SIG-M5 treated with dmso at 0.1 percent for 504 hours (cell line): ENCODE measurements at regions not wholly inside any gene's neighbourhood (a gene's known extent, or its start where the extent isn't known, plus 50 kb on each side); places are given as distances from the start of the nearest gene placed in this dataset.

Experiments
- DNase-seq: peaks from one replicate; lab custom pipeline; 2025; ENCODE audit not compliant: unreplicated experiment; lab: John Stamatoyannopoulos, UW

DNA sequence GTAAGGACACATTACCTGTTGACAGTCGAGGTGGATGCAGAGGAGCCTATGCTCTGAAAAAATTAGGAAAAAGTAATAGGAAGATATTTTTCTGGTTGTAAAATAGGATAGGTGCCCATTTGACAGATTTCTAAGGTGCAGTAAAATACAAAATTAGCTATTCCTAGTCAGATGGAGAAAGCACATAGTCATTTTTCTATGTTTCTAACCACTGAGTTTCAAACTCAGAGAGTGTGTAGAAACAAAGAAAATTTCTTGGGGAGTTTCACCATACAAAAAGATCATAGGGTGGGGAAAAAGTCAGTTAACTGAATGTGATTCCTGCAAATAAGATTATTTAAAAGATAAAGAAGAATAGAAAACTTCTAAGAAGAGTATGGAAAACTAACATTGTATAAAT lies 666.9 kb downstream of the KCNT2 start:
- no peak for DNase-seq

- peak; percentile 37 for DNase-seq
Measured at GRCh38 chr1:195939844-195940243, 668.4 kb downstream of the KCNT2 start.

GRCh38 chr1:195934817-195935553 lies 673.3 kb downstream of the KCNT2 start:
- DNase-seq = no peak

GRCh38 chr1:195933835-195934234 lies 674.4 kb downstream of the KCNT2 start:
- DNase-seq = no peak

DNA sequence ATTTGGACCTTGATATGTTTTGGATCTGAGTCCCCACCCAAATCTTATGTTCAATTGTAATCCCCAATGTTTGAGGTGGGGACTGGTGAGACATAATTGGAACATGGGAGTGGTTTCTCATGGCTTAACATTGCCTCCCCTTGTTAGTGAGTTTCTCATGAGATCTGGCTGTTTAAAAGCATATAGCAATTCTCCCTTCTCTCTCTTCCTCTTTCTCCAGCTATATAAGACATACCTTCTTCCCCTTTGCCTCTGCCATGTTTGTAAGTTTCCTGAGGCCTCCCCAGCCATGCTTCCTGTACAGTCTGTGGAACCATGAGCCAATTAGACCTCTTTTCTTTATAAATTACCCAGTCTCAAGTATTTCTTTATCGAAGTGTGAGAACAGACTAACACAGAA lies 692.4 kb downstream of the KCNT2 start:
- DNase-seq = peak; percentile 35

DNA sequence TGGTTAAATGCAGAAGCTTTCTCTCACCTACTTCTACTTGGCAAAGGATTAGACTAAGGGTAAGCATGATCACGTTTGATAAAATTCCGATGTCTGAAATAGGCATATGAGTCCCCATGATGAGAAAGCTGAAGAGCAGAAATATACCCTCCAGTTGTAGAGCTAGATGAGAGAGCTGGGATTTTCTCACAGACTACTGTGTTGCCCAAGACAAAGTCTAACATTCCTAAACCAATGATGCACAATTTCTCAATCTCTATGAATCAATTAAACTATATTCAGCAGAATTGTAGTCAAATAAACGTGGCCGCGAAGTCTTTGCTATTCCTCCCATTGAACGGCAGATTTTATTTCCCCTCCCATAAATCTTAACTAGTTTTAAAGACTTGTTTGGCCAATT lies 699.2 kb downstream of the KCNT2 start:
- no peak for DNase-seq

- peak; percentile 76 for DNase-seq
Measured at GRCh38 chr1:195908121-195908520, 700.1 kb downstream of the KCNT2 start.

- DNase-seq = no peak
Measured at GRCh38 chr1:195903203-195903602, 705.0 kb downstream of the KCNT2 start.

DNA sequence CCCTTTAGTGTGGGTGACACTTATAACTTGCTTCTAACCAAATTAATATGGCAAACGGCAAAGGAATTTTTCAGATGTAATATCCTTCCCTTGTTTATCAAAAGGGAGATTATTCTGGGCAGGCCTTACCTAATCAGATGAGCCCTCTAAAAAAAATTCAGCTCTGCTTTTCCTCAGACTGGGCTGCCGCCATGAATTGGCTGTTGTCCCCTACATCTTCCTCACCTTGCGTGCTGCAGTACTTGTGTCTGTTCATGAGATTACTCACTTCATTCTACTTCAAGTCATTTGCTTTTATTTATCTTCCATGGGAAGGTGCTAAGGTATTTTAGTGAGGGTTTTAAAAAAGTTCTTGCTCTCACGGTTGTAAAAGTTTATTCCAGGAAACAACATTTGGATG lies 705.5 kb downstream of the KCNT2 start:
- DNase-seq = no peak

DNA sequence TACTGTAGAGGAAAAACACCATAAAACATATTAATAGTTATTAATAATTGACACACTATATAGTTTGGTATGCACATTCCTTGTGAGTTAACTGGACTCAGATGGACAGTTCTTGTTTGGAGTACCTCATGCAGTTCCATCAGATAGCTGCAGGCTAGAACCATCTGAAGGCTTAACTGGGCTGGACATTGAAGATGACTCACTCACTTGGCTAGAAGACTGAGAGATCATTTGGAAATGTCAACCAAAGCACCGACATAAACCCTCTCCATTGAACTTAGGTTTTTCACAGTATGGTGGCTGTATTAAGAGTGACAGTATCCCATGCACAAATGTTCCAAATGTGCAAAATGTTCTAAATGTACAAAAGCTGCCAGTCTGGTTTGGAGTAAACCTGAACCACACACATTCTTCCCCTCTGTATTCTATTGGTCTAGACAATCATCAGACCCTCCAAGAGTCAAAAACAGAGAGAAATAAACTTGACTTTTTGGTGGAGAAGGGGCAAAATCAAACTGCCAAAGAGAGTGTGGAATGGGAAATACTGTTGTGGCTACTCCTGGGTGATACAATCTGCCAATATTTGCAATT lies 708.4 kb downstream of the KCNT2 start:
- no peak for DNase-seq

DNA sequence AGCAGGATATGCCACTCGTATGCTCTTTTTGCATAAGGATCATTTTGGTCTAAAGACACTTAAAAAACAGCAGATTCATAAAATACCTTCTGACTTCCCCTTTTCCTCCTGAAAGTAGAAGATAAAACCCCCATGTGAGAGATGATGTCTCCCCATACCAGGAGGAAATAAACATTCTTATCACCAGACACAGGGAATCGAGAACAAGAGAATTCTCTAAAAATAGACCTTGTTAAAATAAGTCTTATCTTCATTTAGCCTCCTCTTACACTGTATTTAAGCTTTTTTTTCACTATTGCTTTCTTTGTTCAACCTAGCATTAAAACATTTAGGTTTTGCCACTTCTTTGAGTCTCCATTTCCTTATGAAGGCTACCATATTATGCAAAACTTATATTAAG lies 709.3 kb downstream of the KCNT2 start:
- DNase-seq = peak; percentile 14

DNA sequence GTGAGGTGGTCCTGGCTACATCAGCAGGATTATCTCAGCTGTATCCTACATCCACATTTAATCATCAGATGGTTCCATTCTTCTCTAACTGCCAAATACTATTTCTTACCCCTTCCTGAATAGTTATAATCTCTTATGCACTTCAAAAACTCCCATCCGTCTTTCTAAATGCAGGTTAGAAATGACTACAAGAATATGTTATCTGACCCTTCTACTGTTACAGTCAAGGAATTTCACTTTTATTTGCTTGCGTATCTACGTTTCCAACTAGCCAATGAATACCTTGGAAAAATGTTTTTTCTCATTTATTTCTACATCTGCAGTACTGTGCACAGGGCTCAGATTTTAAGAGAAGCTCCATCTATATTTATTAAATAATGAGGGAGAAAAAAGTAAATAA lies 709.9 kb downstream of the KCNT2 start:
- DNase-seq = no peak

DNA sequence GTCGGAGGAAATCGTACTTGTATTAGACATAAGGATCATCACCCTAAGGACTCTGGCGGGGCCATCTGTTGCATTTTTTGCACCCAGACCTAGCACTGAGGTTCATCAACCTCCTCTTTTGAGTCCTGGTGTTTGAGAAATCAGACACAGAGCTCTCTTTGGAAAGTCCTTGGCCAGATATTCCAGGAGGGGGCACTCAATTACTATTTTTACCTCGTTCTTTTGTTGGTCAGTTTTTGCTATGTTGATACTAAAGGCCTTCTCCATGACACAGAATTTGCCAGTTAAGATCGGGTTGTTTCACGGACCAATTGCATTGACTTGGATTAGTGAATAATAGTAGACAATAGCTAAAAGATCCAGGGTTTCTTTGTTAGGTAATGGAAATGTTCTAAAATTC lies 711.2 kb downstream of the KCNT2 start:
- no peak for DNase-seq

DNA sequence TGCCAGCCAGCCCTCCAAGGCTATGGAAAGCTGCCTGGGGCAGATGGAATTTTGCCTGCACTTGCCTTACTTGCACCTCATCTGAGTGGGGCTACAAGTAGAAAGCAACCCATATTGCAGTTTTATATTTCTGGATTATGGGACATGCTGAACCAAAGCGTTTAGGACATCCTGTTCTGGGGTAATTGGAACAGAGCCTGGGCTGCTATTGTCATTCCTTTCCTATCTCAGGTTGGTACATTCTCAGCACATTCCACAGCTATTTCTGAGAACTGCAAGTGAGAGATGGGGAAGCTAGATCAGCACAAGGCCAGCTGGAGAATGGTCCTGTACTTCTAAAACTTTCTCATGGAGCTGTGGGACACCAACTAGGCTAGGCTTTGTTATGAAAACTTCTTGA lies 713.8 kb downstream of the KCNT2 start:
- DNase-seq = no peak

DNA sequence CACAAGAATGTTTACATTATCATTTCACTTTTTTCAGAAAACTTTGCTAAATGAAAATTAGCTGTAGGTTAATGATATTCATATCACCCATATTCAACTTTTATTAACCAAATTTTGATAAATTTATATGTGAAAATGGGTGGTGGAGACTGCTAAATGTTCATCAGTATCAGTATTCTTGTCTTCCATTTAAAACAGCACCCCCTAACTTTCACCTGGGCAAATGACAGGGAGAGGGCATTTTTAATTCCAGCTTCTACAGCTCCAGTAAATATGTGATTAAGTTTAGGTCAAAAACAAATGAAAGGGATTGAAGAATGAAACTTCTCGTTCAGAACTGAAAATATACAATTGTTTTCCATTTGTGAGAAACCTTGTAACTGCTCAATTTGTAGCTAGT lies 722.2 kb downstream of the KCNT2 start:
- no peak for DNase-seq

- no peak for DNase-seq
Measured at GRCh38 chr1:195878478-195878877, 729.8 kb downstream of the KCNT2 start.

DNA sequence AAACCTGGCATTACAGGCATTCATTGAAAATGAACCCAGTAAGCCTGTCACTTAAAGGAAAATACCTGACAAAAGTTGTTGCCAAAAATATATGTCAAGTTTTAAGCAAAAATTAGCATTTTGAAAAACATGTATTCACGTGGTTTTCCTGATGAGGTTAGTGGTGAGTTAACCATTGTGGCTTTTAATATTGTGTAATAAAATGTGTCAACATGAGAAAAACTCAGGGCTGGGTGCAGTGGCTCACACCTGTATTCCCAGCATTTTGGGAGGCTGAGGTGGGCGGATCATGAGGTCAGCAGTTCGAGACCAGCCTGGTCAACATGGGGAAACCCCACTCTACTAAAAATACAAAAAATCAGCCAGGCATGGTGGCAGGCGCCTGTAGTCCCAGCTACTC lies 731.4 kb downstream of the KCNT2 start:
- no peak for DNase-seq

GRCh38 chr1:195872376-195872775 lies 735.9 kb downstream of the KCNT2 start:
- peak; percentile 17 for DNase-seq

- DNase-seq = no peak
Measured at GRCh38 chr1:195867638-195868037, 740.6 kb downstream of the KCNT2 start.

DNA sequence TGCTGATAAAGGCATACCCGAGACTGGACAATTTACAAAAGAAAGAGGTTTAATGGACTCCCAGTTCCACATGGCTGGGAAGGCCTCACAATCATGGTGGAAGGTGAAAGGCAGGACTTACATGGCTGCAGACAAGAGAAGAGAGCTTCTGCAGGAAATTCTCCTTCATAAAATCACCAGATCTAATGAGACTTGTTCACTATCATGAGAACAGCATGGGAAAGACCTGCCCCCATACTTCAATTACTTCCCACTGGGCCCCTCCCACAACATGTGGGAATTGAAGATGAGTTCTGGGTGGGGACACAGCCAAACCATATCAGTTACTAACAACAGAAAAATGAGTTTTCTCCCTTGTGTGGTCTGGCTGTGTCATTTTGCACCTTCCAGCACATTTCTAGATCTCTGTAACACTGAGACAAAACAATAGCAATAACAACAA lies 741.4 kb downstream of the KCNT2 start:
- DNase-seq = no peak

DNA sequence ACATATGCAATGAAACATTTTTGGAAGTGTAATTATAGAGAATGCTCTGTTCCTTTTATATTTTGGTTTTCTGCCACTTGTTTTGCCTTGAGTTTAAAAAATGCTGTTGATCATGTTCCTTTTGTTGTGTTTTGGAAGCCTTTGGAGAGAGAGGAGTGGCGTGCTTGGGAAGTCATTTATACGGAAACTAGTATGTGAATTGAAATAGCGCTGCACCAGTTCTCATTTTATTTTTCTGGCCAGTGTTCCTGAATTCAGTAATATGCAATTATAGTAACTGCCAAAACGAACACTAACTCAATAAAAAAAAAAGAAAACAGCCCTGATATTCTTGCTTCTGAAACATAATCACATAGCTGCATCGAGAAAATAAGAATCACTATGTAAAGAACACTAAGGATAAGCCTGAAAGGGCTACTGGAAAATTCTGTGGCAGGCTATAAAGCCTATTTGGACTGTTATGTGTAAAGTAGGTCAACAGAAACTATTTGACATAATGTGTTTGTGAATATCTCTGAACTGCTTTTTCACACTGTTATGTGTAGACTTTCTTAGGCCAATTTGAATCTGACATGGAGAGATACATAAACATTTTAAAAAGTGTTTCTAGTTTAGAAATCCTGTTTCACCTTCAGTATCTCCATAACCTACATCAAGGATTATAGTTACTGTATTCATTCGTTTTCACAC lies 742.0 kb downstream of the KCNT2 start:
- DNase-seq = no peak

- no peak for DNase-seq
Measured at GRCh38 chr1:195851804-195852203, 756.4 kb downstream of the KCNT2 start.
